H9 (cell line): ENCODE measurements at regions not wholly inside any gene's neighbourhood (a gene's known extent, or its start where the extent isn't known, plus 50 kb on each side); places are given as distances from the start of the nearest gene placed in this dataset.

Experiments
- DNase-seq: peaks from one replicate; pipeline ENCODE4 v3.0.0-alpha.2; 2017
- H2AFZ ChIP-seq: one replicate; pipeline ENCODE4 v1.6.1; 2013; ENCODE audit warnings: mild to moderate bottlenecking, low read length, control low read depth, moderate library complexity
- H2AK5ac ChIP-seq: 2 replicates; pipeline ENCODE4 v1.6.1; 2013; ENCODE audit warnings: low read length, control low read depth, mixed read lengths; ENCODE audit not compliant: insufficient read length
- H2BK120ac ChIP-seq: one replicate; pipeline ENCODE4 v1.6.1; 2013; ENCODE audit warnings: low read depth, mild to moderate bottlenecking, low read length, control low read depth, inconsistent platforms; ENCODE audit not compliant: poor library complexity, severe bottlenecking
- H2BK12ac ChIP-seq: 2 replicates; pipeline ENCODE4 v1.6.1; 2013; ENCODE audit warnings: low read length, control low read depth, mixed read lengths, low read depth; ENCODE audit not compliant: insufficient read length
- H2BK15ac ChIP-seq: 2 replicates; pipeline ENCODE4 v1.6.1; 2013; ENCODE audit warnings: low read depth, low read length, control low read depth
- H2BK20ac ChIP-seq: one replicate; pipeline ENCODE4 v1.6.1; 2013; ENCODE audit warnings: low read depth, mild to moderate bottlenecking, low read length, control low read depth, inconsistent platforms; ENCODE audit not compliant: poor library complexity, severe bottlenecking
- H2BK5ac ChIP-seq: 2 replicates; pipeline ENCODE4 v1.6.1; 2013; ENCODE audit warnings: low read length, control low read depth, mixed read lengths; ENCODE audit not compliant: insufficient read length
- H3K14ac ChIP-seq: 2 replicates; pipeline ENCODE4 v1.6.1; 2013; ENCODE audit warnings: low read length, control low read depth; ENCODE audit not compliant: insufficient read depth
- H3K18ac ChIP-seq: 2 replicates; pipeline ENCODE4 v1.6.1; 2013; ENCODE audit warnings: low read depth, mild to moderate bottlenecking, mixed read lengths, low read length, control low read depth; ENCODE audit not compliant: insufficient read length
- H3K23ac ChIP-seq: 2 replicates; pipeline ENCODE4 v1.6.1; 2013; ENCODE audit warnings: low read length, control low read depth, mixed read lengths, low read depth; ENCODE audit not compliant: insufficient read length
- H3K23me2 ChIP-seq: 2 replicates; pipeline ENCODE4 v1.6.1; 2013; ENCODE audit warnings: low read depth, mild to moderate bottlenecking, mixed read lengths, low read length, control low read depth; ENCODE audit not compliant: insufficient read length, poor library complexity, severe bottlenecking
- H3K27ac ChIP-seq: 2 replicates; pipeline ENCODE4 v1.5.1; 2013; ENCODE audit warnings: low read length, control low read depth, mixed read lengths, low read depth; ENCODE audit not compliant: insufficient read length
- H3K27me3 ChIP-seq: 2 replicates; pipeline ENCODE4 v1.6.1; 2013; ENCODE audit warnings: low read length, control low read depth, inconsistent platforms; ENCODE audit not compliant: insufficient read depth
- H3K4ac ChIP-seq: 2 replicates; pipeline ENCODE4 v1.6.1; 2013; ENCODE audit warnings: low read depth, mild to moderate bottlenecking, control low read depth, inconsistent platforms, low read length, moderate library complexity
- H3K4me1 ChIP-seq: 2 replicates; pipeline ENCODE4 v1.6.1; 2013; ENCODE audit warnings: low read length, control low read depth, inconsistent platforms; ENCODE audit not compliant: insufficient read depth
- H3K4me2 ChIP-seq: 2 replicates; pipeline ENCODE4 v1.6.1; 2013; ENCODE audit warnings: low read length, control low read depth, mixed read lengths; ENCODE audit not compliant: insufficient read length, insufficient read depth
- H3K56ac ChIP-seq: 2 replicates; pipeline ENCODE4 v1.6.1; 2013; ENCODE audit warnings: low read depth, mild to moderate bottlenecking, mixed read lengths, low read length, control low read depth; ENCODE audit not compliant: insufficient read length
- H3K79me1 ChIP-seq: 2 replicates; pipeline ENCODE4 v1.6.1; 2013; ENCODE audit warnings: low read depth, mild to moderate bottlenecking, moderate library complexity, low read length, control low read depth, inconsistent platforms; ENCODE audit not compliant: insufficient read depth, poor library complexity, severe bottlenecking
- H3K79me2 ChIP-seq: 2 replicates; pipeline ENCODE4 v1.6.1; 2013; ENCODE audit warnings: low read length, control low read depth, inconsistent platforms; ENCODE audit not compliant: insufficient read depth
- H3K9ac ChIP-seq: 2 replicates; pipeline ENCODE4 v1.6.1; 2013; ENCODE audit warnings: low read length, control low read depth, mixed read lengths; ENCODE audit not compliant: insufficient read length; ENCODE audit errors: extremely low read depth
- H3K9me3 ChIP-seq: one replicate; pipeline ENCODE4 v1.6.1; 2013; ENCODE audit warnings: low read depth, low read length, inconsistent platforms; ENCODE audit not compliant: control insufficient read depth
- H3T11ph ChIP-seq: one replicate; pipeline ENCODE4 v1.6.1; 2013; ENCODE audit warnings: mild to moderate bottlenecking, low read length, control low read depth, inconsistent platforms
- H4K20me1 ChIP-seq: one replicate; pipeline ENCODE4 v1.6.1; 2013; ENCODE audit not compliant: control insufficient read depth, insufficient read length, insufficient read depth
- H4K5ac ChIP-seq: 2 replicates; pipeline ENCODE4 v1.6.1; 2013; ENCODE audit warnings: low read depth, mild to moderate bottlenecking, mixed read lengths, low read length, control low read depth; ENCODE audit not compliant: insufficient read length
- H4K8ac ChIP-seq: replicated peaks from 2 replicates; pipeline ENCODE4 v1.6.1; 2013; ENCODE audit warnings: low read length, control low read depth, mixed read lengths, low read depth; ENCODE audit not compliant: insufficient read length
- H4K91ac ChIP-seq: 2 replicates; pipeline ENCODE4 v1.6.1; 2013; ENCODE audit warnings: low read depth, mild to moderate bottlenecking, moderate library complexity, mixed read lengths, low read length, control low read depth; ENCODE audit not compliant: insufficient read length
- H3K27ac Mint-ChIP-seq, 3 experiments: 2 replicates in 2 of 3; 3 replicates in 1 of 3; pipeline ENCODE4 v1.8.0; 2020 to 2021; ENCODE audit warnings: mixed read lengths in 3 of 3, mild to moderate bottlenecking in 1 of 3, moderate library complexity in 1 of 3
- H3K27me3 Mint-ChIP-seq: 2 replicates; pipeline ENCODE4 v1.8.0; 2021; ENCODE audit warnings: low read depth, mild to moderate bottlenecking, moderate library complexity, mixed read lengths
- H3K36me3 Mint-ChIP-seq, 3 experiments: 2 replicates in 2 of 3; 3 replicates in 1 of 3; pipeline ENCODE4 v1.8.0; 2020 to 2021; ENCODE audit warnings: low read depth in 3 of 3, mixed read lengths in 3 of 3; ENCODE audit not compliant: insufficient read depth in 1 of 3
- H3K4me1 Mint-ChIP-seq, 2 experiments: 2 replicates each; pipeline ENCODE4 v1.8.0; 2020; ENCODE audit warnings: mixed read lengths in 2 of 2
- H3K4me3 Mint-ChIP-seq, 2 experiments: 2 replicates in 1 of 2; 3 replicates in 1 of 2; pipeline ENCODE4 v1.8.0; 2020 to 2021; ENCODE audit warnings: mild to moderate bottlenecking in 2 of 2, mixed read lengths in 2 of 2, moderate library complexity in 1 of 2
- H3K9me3 Mint-ChIP-seq, 2 experiments: 2 replicates in 1 of 2; 3 replicates in 1 of 2; pipeline ENCODE4 v1.8.0; 2020; ENCODE audit warnings: mild to moderate bottlenecking in 2 of 2, mixed read lengths in 2 of 2, moderate library complexity in 1 of 2
- CTCF ChIP-seq: fragments of 200-600 bp; sonication (generic); conservative IDR thresholded peaks from 3 replicates; pipeline ENCODE4 v1.8.0; 2021; ENCODE audit warnings: antibody characterized with exemption, mild to moderate bottlenecking
- WGBS: extraction: QIAGEN DNeasy Blood & Tissue Kit; methylation state at CpG from one replicate; pipeline ENCODE4 v1.1.7; 2013; ENCODE audit warnings: missing lambda C conversion rate, low lambda C conversion rate, mixed read lengths; ENCODE audit not compliant: insufficient read length; ENCODE audit errors: extremely low coverage; 5-methylcytosine and 5-hydroxymethylcytosine counted together

DNA sequence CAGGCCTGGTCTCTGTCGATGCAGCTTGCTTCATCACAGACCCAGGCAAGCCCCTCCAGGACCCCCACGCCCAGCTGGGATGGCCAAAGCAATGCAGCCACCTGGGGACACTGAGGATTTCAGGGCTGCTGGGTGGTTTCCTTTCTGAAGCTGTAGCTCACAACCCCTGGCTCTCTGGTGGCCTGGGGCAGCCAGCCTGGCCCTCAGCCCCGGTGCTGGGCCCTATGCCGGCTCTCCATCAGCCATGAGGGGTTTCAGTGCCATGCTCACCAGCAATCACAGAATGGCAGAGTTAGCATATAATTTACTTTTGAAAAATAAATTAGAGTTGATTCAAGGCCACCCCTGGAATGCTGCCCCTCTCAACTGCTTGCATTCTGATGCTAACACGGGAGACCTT, 150.2 kb upstream of the UNC5B start:
- H3K79me1 ChIP-seq, result no peaks in the 10 kb centered on the region
- H3K23me2 ChIP-seq, result no peaks in the 10 kb centered on the region
- H2BK12ac ChIP-seq, result no peak overlapping the region
- Mint-ChIP-seq H3K27me3 (no peaks in the 10 kb centered on the region; the same call in 1 of the 2 replicates), H3K36me3 (no peaks in the 10 kb centered on the region), H3K4me1 (peaks cover 7 to 21% of the 10 kb centered on the region in 2 experiments), H3K9me3 (no peaks in the 10 kb centered on the region), H3K4me3 (0 out of 5 replicates have a peak overlapping the region, but pooled peaks of 1 of the 2 experiments have one; percentile 41), H3K27ac (no peak overlapping the region)
- no peak overlapping the region for H2AK5ac ChIP-seq
- no peak overlapping the region for H2BK15ac ChIP-seq
- no peak overlapping the region for H3K9ac ChIP-seq
- no CpG with 5 or more reads among the region's 5 CpGs for WGBS
- H3K4me1 ChIP-seq, result peaks cover 2% of the 10 kb centered on the region; the same call in 1 of the 2 replicates
- TF ChIP-seq CTCF, result no peak
- H4K91ac ChIP-seq, result no peak overlapping the region
- no peak overlapping the region for H3K4me2 ChIP-seq
- H3K27ac ChIP-seq, result no peak overlapping the region
- H3K23ac ChIP-seq, result no peak overlapping the region
- no peak for DNase-seq
- H3K79me2 ChIP-seq, result no peaks in the 10 kb centered on the region
- no peak overlapping the region for H3K4ac ChIP-seq
- H4K8ac ChIP-seq, result no peak overlapping the region
- H3K14ac ChIP-seq, result no peak overlapping the region
- no peaks in the 10 kb centered on the region for H3K9me3 ChIP-seq
- no peak overlapping the region for H3T11ph ChIP-seq
- no peak overlapping the region for H4K5ac ChIP-seq
- H2BK5ac ChIP-seq, result no peak overlapping the region
- H4K20me1 ChIP-seq, result no peaks in the 10 kb centered on the region
- no peak overlapping the region for H2BK120ac ChIP-seq
- no peak overlapping the region for H3K56ac ChIP-seq
- H3K18ac ChIP-seq, result no peak overlapping the region
- H2AFZ ChIP-seq, result no peak overlapping the region
- H2BK20ac ChIP-seq, result no peak overlapping the region
- no peaks in the 10 kb centered on the region for H3K27me3 ChIP-seq
